ENCODE measurements at regions not wholly inside any gene's neighbourhood (a gene's known extent, or its start where the extent isn't known, plus 50 kb on each side); places are given as distances from the start of the nearest gene placed in this dataset.

- TF ChIP-seq CTCF (conservative IDR thresholded peaks at IDR 0.05; ENCODE audit: low read length) (no peak), EZH2phosphoT487 (IDR thresholded peaks at IDR 0.05; ENCODE audit: borderline replicate concordance, low read depth, low read length) (no peak)
Measured at GRCh38 chr16:65229191-65229662, 107.4 kb upstream of the CDH11 start.
